CD4-positive, alpha-beta T cell treated with Interleukin-15 for 4 hours (primary cell): ENCODE measurements at regions not wholly inside any gene's neighbourhood (a gene's known extent, or its start where the extent isn't known, plus 50 kb on each side); places are given as distances from the start of the nearest gene placed in this dataset.

Experiments
- DNase-seq: peaks from one replicate; pipeline ENCODE4 v3.0.0-alpha.2; 2020; ENCODE audit warnings: low spot score

GRCh38 chr14:36465178-36465577, 54.9 kb downstream of the NKX2-1 start:
- DNase-seq: no peak

GRCh38 chr14:36462890-36463289, 57.1 kb downstream of the NKX2-1 start:
- no peak for DNase-seq

GRCh38 chr14:36455241-36455627, 64.8 kb downstream of the NKX2-1 start:
- DNase-seq: no peak

- no peak for DNase-seq
Measured at GRCh38 chr14:36454599-36455240, 65.3 kb downstream of the NKX2-1 start.

GRCh38 chr14:36452860-36453259, 67.2 kb downstream of the NKX2-1 start:
- no peak for DNase-seq

- DNase-seq: no peak
Measured at GRCh38 chr14:36451310-36452065, 68.5 kb downstream of the NKX2-1 start.

- DNase-seq: no peak
Measured at GRCh38 chr14:36450550-36450949, 69.5 kb downstream of the NKX2-1 start.

- no peak for DNase-seq
Measured at GRCh38 chr14:36449903-36450302, 70.1 kb downstream of the NKX2-1 start.

GRCh38 chr14:36443374-36443773, 76.7 kb downstream of the NKX2-1 start:
- DNase-seq: no peak

GRCh38 chr14:36442824-36443241, 77.2 kb downstream of the NKX2-1 start:
- no peak for DNase-seq

- DNase-seq: no peak
Measured at GRCh38 chr14:36441283-36441682, 78.7 kb downstream of the NKX2-1 start.

GRCh38 chr14:36439766-36440165, 80.3 kb downstream of the NKX2-1 start:
- DNase-seq: no peak

- no peak for DNase-seq
Measured at GRCh38 chr14:36438883-36439282, 81.1 kb downstream of the NKX2-1 start.

- DNase-seq: no peak
Measured at GRCh38 chr14:36430662-36431084, 89.4 kb downstream of the NKX2-1 start.

GRCh38 chr14:36430169-36430568, 89.9 kb downstream of the NKX2-1 start:
- no peak for DNase-seq

- DNase-seq: no peak
Measured at GRCh38 chr14:36429692-36430091, 90.3 kb downstream of the NKX2-1 start.

GRCh38 chr14:36428350-36428749, 91.7 kb downstream of the NKX2-1 start:
- no peak for DNase-seq

- no peak for DNase-seq
Measured at GRCh38 chr14:36426836-36427235, 93.2 kb downstream of the NKX2-1 start.

GRCh38 chr14:36426113-36426512, 93.9 kb downstream of the NKX2-1 start:
- no peak for DNase-seq

- DNase-seq: no peak
Measured at GRCh38 chr14:36424478-36425102, 95.4 kb downstream of the NKX2-1 start.

GRCh38 chr14:36423430-36423829, 96.6 kb downstream of the NKX2-1 start:
- DNase-seq: no peak

GRCh38 chr14:36420149-36420687, 99.8 kb upstream of the MBIP start:
- DNase-seq: no peak

- DNase-seq: no peak
Measured at GRCh38 chr14:36418937-36419336, 98.5 kb upstream of the MBIP start.
